ENCODE measurements at regions not wholly inside any gene's neighbourhood (a gene's known extent, or its start where the extent isn't known, plus 50 kb on each side); places are given as distances from the start of the nearest gene placed in this dataset.

DNA sequence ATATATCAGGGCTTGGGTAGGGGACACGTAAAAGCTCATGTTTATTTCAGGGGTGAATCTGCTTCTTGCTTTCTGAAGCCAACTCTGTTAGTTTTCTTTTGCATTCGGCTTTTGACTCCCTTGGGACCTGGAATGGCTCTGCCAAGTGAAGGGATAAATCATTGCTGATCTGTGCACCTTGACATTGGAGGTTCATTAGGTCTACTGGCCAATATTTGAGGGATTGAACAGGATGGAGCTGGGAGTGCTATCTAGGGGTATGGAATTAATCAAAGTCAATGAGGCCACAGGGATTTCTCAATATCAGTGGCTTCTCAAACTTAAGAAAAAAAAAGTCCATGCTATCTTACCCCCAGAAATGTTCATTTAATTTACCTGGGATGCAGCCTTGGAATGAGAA is 203.5 kb upstream of the RMST start:
- H3K4me3 ChIP-seq (ENCODE audit: low read length) = no peak overlapping the region
- TF ChIP-seq, protein P1, sequence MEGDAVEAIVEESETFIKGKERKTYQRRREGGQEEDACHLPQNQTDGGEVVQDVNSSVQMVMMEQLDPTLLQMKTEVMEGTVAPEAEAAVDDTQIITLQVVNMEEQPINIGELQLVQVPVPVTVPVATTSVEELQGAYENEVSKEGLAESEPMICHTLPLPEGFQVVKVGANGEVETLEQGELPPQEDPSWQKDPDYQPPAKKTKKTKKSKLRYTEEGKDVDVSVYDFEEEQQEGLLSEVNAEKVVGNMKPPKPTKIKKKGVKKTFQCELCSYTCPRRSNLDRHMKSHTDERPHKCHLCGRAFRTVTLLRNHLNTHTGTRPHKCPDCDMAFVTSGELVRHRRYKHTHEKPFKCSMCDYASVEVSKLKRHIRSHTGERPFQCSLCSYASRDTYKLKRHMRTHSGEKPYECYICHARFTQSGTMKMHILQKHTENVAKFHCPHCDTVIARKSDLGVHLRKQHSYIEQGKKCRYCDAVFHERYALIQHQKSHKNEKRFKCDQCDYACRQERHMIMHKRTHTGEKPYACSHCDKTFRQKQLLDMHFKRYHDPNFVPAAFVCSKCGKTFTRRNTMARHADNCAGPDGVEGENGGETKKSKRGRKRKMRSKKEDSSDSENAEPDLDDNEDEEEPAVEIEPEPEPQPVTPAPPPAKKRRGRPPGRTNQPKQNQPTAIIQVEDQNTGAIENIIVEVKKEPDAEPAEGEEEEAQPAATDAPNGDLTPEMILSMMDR (conservative IDR thresholded peaks at IDR 0.05; ENCODE audit: low read depth, low read length) = no peak
- no peak for DNase-seq (ENCODE audit: low read depth)

DNA sequence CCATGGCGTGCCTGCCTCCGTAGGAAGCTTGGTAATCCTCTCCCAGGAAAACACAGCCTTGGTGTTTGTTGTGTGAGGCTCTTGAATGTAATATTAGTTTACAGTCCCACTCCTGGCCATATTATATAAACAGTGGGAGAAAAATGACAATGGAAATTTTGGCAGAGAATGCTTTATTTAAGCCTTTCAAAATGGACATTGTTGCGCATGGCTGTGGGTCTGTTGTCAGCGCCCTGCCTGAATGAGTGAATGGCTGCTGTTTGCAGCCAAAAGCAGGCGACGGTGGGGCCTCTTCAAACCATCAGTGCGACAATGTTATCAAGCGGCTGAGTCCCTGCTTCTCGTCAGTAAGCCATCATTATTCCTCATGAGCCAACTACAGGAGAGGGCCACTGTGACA is 201.8 kb upstream of the RMST start:
- TF ChIP-seq, protein P1 (conservative IDR thresholded peaks at IDR 0.05; ENCODE audit: low read depth, low read length) = no peak
- no peak for DNase-seq (ENCODE audit: low read depth)
- no peak overlapping the region for H3K4me3 ChIP-seq (ENCODE audit: low read length)

DNA sequence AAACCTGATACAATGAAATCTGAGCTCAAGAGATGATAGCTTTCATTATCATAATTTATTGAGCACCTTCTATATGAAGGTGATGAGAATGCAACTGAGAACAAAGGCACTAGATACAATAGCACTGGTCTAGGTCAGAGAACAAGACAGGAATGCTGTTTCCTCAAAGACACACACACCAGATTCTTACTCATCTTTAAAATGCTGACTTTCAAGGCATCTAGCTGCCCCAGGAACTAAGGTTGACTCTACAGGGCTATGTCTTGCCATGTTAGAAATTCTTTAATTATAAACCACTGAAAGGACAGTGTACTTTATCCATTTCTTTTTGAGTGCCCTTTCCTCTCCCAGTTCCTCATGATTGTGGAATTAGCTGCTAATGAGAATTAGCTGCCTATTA is 195.4 kb upstream of the RMST start:
- TF ChIP-seq, protein P1 (conservative IDR thresholded peaks at IDR 0.05; ENCODE audit: low read depth, low read length) = no peak
- no peak for DNase-seq (ENCODE audit: low read depth)
- H3K4me3 ChIP-seq (ENCODE audit: low read length) = no peak overlapping the region

DNA sequence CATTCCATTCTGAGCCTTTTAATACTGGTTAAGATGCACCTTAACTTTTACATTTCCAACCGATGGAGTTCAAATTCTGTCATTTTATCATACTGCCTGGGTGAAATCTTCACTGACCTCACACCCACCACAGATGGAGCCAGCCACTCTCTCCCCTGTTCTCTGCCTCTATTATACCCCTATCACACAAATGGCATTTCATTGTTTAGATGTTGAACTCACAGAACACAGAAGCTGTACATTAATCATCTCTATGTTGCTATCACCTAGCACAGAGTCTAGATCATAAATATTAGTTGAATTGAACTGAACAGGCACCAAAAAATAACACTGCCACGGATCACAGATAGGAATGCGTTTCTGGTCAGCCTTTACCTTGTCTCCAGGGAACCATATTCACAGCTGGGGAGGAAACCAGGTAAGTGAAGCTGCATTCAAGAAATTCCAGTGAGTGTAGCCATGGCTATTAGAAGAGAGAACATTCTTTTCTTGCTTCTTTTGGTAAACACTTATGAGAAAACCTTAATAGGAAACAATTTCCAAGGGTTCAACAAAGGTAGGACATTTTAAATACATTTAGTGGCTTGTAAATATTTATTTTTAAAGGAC is 194.9 kb upstream of the RMST start:
- H3K4me3 ChIP-seq (ENCODE audit: low read length) = no peak overlapping the region
- DNase-seq (ENCODE audit: low read depth) = no peak
- TF ChIP-seq, protein P1 (conservative IDR thresholded peaks at IDR 0.05; ENCODE audit: low read depth, low read length) = no peak

DNA sequence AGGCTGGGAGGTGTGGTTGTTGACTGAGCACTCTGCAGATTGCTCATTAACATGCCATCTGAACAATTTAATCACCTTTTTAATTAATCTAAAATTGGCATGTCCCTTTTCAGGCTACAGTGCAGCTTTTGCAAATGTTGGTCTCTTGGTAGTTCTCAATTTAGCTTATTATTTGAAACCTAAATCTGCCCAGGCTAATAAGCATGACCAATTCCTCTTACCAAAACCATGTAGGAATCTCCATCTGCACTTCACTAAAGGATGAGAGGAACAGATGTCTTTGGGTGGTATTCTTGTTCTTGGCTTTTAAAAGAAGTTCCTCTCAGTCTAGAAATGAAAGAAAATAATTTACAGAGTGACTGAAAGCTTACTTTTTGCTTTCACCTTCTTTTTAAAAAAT is 190.1 kb upstream of the RMST start:
- DNase-seq (ENCODE audit: low read depth) = no peak
- no peak overlapping the region for H3K4me3 ChIP-seq (ENCODE audit: low read length)
- TF ChIP-seq, protein P1 (conservative IDR thresholded peaks at IDR 0.05; ENCODE audit: low read depth, low read length) = no peak

DNA sequence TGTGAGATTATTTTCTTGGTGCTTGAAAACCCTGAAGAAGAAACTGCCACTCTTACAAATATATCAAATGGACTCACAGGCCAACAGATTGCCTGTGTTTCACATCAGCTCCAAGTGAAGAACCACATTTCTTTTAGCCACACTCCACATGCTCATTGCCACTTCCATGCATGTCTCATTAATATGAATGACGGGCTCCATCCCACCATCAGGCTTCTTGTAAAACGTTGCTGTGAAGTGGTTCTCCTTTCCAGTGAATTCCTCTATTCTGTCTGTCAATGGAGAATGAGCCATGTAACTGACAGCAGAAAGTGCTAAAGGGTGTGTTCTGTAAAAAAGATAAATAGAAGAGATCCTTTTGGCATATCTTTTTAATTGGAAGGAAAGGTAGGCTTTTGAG is 188.2 kb upstream of the RMST start:
- no peak for DNase-seq (ENCODE audit: low read depth)
- H3K4me3 ChIP-seq (ENCODE audit: low read length) = no peak overlapping the region
- TF ChIP-seq, protein P1 (conservative IDR thresholded peaks at IDR 0.05; ENCODE audit: low read depth, low read length) = no peak

DNA sequence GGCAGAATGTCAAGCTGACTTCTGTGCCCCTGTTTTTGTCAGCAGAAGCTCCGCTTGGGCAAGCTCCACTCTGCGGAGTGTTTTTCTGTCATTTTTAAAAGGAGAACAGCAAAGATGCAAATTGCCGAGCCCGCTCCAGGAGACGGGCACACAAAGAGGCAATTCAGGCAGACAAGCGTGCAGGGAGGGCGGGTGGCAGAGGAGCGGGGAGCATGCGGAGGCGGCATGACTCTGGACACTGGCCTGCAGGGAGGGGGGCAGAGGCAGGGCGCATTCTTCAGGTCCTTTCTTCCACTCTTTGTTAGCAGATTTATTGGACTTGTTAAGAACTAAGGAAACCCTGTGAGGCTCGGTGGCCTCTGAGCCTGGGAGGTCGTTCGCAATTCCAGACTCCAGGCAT is 187.3 kb upstream of the RMST start:
- no peak overlapping the region for H3K4me3 ChIP-seq (ENCODE audit: low read length)
- DNase-seq (ENCODE audit: low read depth) = no peak
- TF ChIP-seq, protein P1 (conservative IDR thresholded peaks at IDR 0.05; ENCODE audit: low read depth, low read length) = no peak

Data from retinal pigment epithelial cell (primary cell).